ENCODE measurements at regions not wholly inside any gene's neighbourhood (a gene's known extent, or its start where the extent isn't known, plus 50 kb on each side); places are given as distances from the start of the nearest gene placed in this dataset.

DNA sequence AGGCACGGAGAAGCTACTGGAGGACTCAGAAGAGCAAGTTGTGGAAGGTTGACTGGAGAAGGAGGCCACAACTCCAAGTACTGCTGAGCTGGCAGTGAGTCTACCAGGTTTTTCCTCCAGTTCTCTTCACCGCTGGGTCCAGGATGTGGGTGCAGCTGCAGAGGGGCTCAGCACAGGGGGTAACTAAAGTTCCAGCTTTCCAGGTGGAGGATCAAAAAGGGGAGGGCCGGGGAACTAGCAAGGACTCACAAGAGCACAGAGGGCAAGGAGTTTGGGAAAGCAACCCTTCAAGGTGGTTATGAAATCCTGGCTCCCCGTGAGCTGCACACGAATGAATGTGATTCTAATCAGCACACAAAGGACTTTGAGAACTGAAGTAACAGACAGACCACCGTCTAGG lies 194.2 kb upstream of the GMDS start:
- TF ChIP-seq CTCF (IDR thresholded peaks at IDR 0.05), result no peak
- TF ChIP-seq POLR2AphosphoS5 (IDR thresholded peaks at IDR 0.05), result no peak
- no peak for TF ChIP-seq POLR2A (IDR thresholded peaks at IDR 0.05)

Data from gastroesophageal sphincter (tissue), 3 donors.